ENCODE measurements at regions not wholly inside any gene's neighbourhood (a gene's known extent, or its start where the extent isn't known, plus 50 kb on each side); places are given as distances from the start of the nearest gene placed in this dataset.

- H3K9me3 ChIP-seq (ENCODE audit: control insufficient read depth in 2 of 2, insufficient read depth in 1 of 2, low read depth in 1 of 2, low read length in 1 of 2): no peaks in the 10 kb centered on the region
- WGBS, 2 donors: 51 to 52% methylated on average over 1 of the region's 1 CpG
- H3K27me3 ChIP-seq (ENCODE audit: control insufficient read depth in 1 of 2, insufficient read depth in 2 of 2, low read length in 2 of 2): no peaks in the 10 kb centered on the region
- H3K4me3 ChIP-seq (ENCODE audit: low read depth in 1 of 2, low read length in 2 of 2): no peak overlapping the region
- no peaks in the 10 kb centered on the region for H3K36me3 ChIP-seq (ENCODE audit: control insufficient read depth in 2 of 2, insufficient read depth in 2 of 2, low read length in 1 of 2)
- peaks cover 2 to 3% of the 10 kb centered on the region in 2 donors for H3K4me1 ChIP-seq (ENCODE audit: control insufficient read depth in 2 of 2, insufficient read depth in 2 of 2, low read length in 1 of 2)
- H3K27ac ChIP-seq (ENCODE audit: low read depth in 2 of 2, low read length in 1 of 2): no peak overlapping the region
Measured at GRCh38 chr9:90029386-90029785, 424.6 kb downstream of the GADD45G start.

- no peaks in the 10 kb centered on the region for H3K9me3 ChIP-seq (ENCODE audit: control insufficient read depth in 2 of 2, insufficient read depth in 1 of 2, low read depth in 1 of 2, low read length in 1 of 2)
- no peaks in the 10 kb centered on the region for H3K36me3 ChIP-seq (ENCODE audit: control insufficient read depth in 2 of 2, insufficient read depth in 2 of 2, low read length in 1 of 2)
- 65 to 79% methylated on average over 5 of the region's 5 CpGs for WGBS, 2 donors
- H3K27ac ChIP-seq (ENCODE audit: low read depth in 2 of 2, low read length in 1 of 2): no peak overlapping the region
- H3K4me1 ChIP-seq (ENCODE audit: control insufficient read depth in 2 of 2, insufficient read depth in 2 of 2, low read length in 1 of 2): peaks cover 1 to 2% of the 10 kb centered on the region in 2 donors
- no peak overlapping the region for H3K4me3 ChIP-seq (ENCODE audit: low read depth in 1 of 2, low read length in 2 of 2)
- H3K27me3 ChIP-seq (ENCODE audit: control insufficient read depth in 1 of 2, insufficient read depth in 2 of 2, low read length in 2 of 2): no peaks in the 10 kb centered on the region
Measured at GRCh38 chr9:90029996-90030395, 425.2 kb downstream of the GADD45G start.

GRCh38 chr9:90032296-90033027, 427.6 kb downstream of the GADD45G start:
- WGBS, 2 donors: 56 to 64% methylated on average over 9 of the region's 9 CpGs
- H3K9me3 ChIP-seq (ENCODE audit: control insufficient read depth in 2 of 2, insufficient read depth in 1 of 2, low read depth in 1 of 2, low read length in 1 of 2): no peaks in the 10 kb centered on the region
- no peaks in the 10 kb centered on the region for H3K4me1 ChIP-seq (ENCODE audit: control insufficient read depth in 2 of 2, insufficient read depth in 2 of 2, low read length in 1 of 2)
- no peak overlapping the region for H3K4me3 ChIP-seq (ENCODE audit: low read depth in 1 of 2, low read length in 2 of 2)
- H3K27ac ChIP-seq (ENCODE audit: low read depth in 2 of 2, low read length in 1 of 2): no peak overlapping the region
- H3K27me3 ChIP-seq (ENCODE audit: control insufficient read depth in 1 of 2, insufficient read depth in 2 of 2, low read length in 2 of 2): no peaks in the 10 kb centered on the region
- no peaks in the 10 kb centered on the region for H3K36me3 ChIP-seq (ENCODE audit: control insufficient read depth in 2 of 2, insufficient read depth in 2 of 2, low read length in 1 of 2)

GRCh38 chr9:90033028-90033650, 428.3 kb downstream of the GADD45G start:
- Histone ChIP-seq H3K27me3 (ENCODE audit: control insufficient read depth in 1 of 2, insufficient read depth in 2 of 2, low read length in 2 of 2) (no peaks in the 10 kb centered on the region), H3K4me3 (ENCODE audit: low read depth in 1 of 2, low read length in 2 of 2) (no peak overlapping the region), H3K4me1 (ENCODE audit: control insufficient read depth in 2 of 2, insufficient read depth in 2 of 2, low read length in 1 of 2) (no peaks in the 10 kb centered on the region), H3K36me3 (ENCODE audit: control insufficient read depth in 2 of 2, insufficient read depth in 2 of 2, low read length in 1 of 2) (no peaks in the 10 kb centered on the region), H3K9me3 (ENCODE audit: control insufficient read depth in 2 of 2, insufficient read depth in 1 of 2, low read depth in 1 of 2, low read length in 1 of 2) (no peaks in the 10 kb centered on the region), H3K27ac (ENCODE audit: low read depth in 2 of 2, low read length in 1 of 2) (no peak overlapping the region)
- 94 to 96% methylated on average over 7 of the region's 7 CpGs for WGBS, 2 donors

- no peak overlapping the region for H3K4me3 ChIP-seq (ENCODE audit: low read depth in 1 of 2, low read length in 2 of 2)
- no peak overlapping the region for H3K27ac ChIP-seq (ENCODE audit: low read depth in 2 of 2, low read length in 1 of 2)
- no peaks in the 10 kb centered on the region for H3K9me3 ChIP-seq (ENCODE audit: control insufficient read depth in 2 of 2, insufficient read depth in 1 of 2, low read depth in 1 of 2, low read length in 1 of 2)
- 75 to 82% methylated on average over 5 of the region's 5 CpGs for WGBS, 2 donors
- H3K36me3 ChIP-seq (ENCODE audit: control insufficient read depth in 2 of 2, insufficient read depth in 2 of 2, low read length in 1 of 2): no peaks in the 10 kb centered on the region
- H3K27me3 ChIP-seq (ENCODE audit: control insufficient read depth in 1 of 2, insufficient read depth in 2 of 2, low read length in 2 of 2): no peaks in the 10 kb centered on the region
- H3K4me1 ChIP-seq (ENCODE audit: control insufficient read depth in 2 of 2, insufficient read depth in 2 of 2, low read length in 1 of 2): no peaks in the 10 kb centered on the region
Measured at GRCh38 chr9:90034071-90034470, 429.3 kb downstream of the GADD45G start.

- Histone ChIP-seq H3K36me3 (ENCODE audit: control insufficient read depth in 2 of 2, insufficient read depth in 2 of 2, low read length in 1 of 2) (no peaks in the 10 kb centered on the region), H3K27ac (ENCODE audit: low read depth in 2 of 2, low read length in 1 of 2) (no peak overlapping the region), H3K9me3 (ENCODE audit: control insufficient read depth in 2 of 2, insufficient read depth in 1 of 2, low read depth in 1 of 2, low read length in 1 of 2) (no peaks in the 10 kb centered on the region), H3K4me1 (ENCODE audit: control insufficient read depth in 2 of 2, insufficient read depth in 2 of 2, low read length in 1 of 2) (no peaks in the 10 kb centered on the region), H3K27me3 (ENCODE audit: control insufficient read depth in 1 of 2, insufficient read depth in 2 of 2, low read length in 2 of 2) (no peaks in the 10 kb centered on the region), H3K4me3 (ENCODE audit: low read depth in 1 of 2, low read length in 2 of 2) (no peak overlapping the region)
- WGBS, 2 donors: 80 to 85% methylated on average over 2 of the region's 2 CpGs
Measured at GRCh38 chr9:90035471-90035870, 430.7 kb downstream of the GADD45G start.

- no peaks in the 10 kb centered on the region for H3K9me3 ChIP-seq (ENCODE audit: control insufficient read depth in 2 of 2, insufficient read depth in 1 of 2, low read depth in 1 of 2, low read length in 1 of 2)
- H3K4me3 ChIP-seq (ENCODE audit: low read depth in 1 of 2, low read length in 2 of 2): no peak overlapping the region
- WGBS, 2 donors: 92 to 93% methylated on average over 11 of the region's 11 CpGs
- no peaks in the 10 kb centered on the region for H3K36me3 ChIP-seq (ENCODE audit: control insufficient read depth in 2 of 2, insufficient read depth in 2 of 2, low read length in 1 of 2)
- no peaks in the 10 kb centered on the region for H3K27me3 ChIP-seq (ENCODE audit: control insufficient read depth in 1 of 2, insufficient read depth in 2 of 2, low read length in 2 of 2)
- no peak overlapping the region for H3K27ac ChIP-seq (ENCODE audit: low read depth in 2 of 2, low read length in 1 of 2)
- no peaks in the 10 kb centered on the region for H3K4me1 ChIP-seq (ENCODE audit: control insufficient read depth in 2 of 2, insufficient read depth in 2 of 2, low read length in 1 of 2)
Measured at GRCh38 chr9:90037146-90037797, 432.5 kb downstream of the GADD45G start.

- Histone ChIP-seq H3K4me1 (ENCODE audit: control insufficient read depth in 2 of 2, insufficient read depth in 2 of 2, low read length in 1 of 2) (no peaks in the 10 kb centered on the region), H3K27me3 (ENCODE audit: control insufficient read depth in 1 of 2, insufficient read depth in 2 of 2, low read length in 2 of 2) (no peaks in the 10 kb centered on the region), H3K4me3 (ENCODE audit: low read depth in 1 of 2, low read length in 2 of 2) (no peak overlapping the region), H3K36me3 (ENCODE audit: control insufficient read depth in 2 of 2, insufficient read depth in 2 of 2, low read length in 1 of 2) (no peaks in the 10 kb centered on the region), H3K27ac (ENCODE audit: low read depth in 2 of 2, low read length in 1 of 2) (no peak overlapping the region), H3K9me3 (ENCODE audit: control insufficient read depth in 2 of 2, insufficient read depth in 1 of 2, low read depth in 1 of 2, low read length in 1 of 2) (no peaks in the 10 kb centered on the region)
- WGBS, 2 donors: 82 to 83% methylated on average over 9 of the region's 9 CpGs
Measured at GRCh38 chr9:90038763-90039162, 434.0 kb downstream of the GADD45G start.

GRCh38 chr9:90044263-90044662, 439.5 kb downstream of the GADD45G start:
- Histone ChIP-seq H3K36me3 (ENCODE audit: control insufficient read depth in 2 of 2, insufficient read depth in 2 of 2, low read length in 1 of 2) (no peaks in the 10 kb centered on the region), H3K27ac (ENCODE audit: low read depth in 2 of 2, low read length in 1 of 2) (no peak overlapping the region), H3K27me3 (ENCODE audit: control insufficient read depth in 1 of 2, insufficient read depth in 2 of 2, low read length in 2 of 2) (no peaks in the 10 kb centered on the region), H3K4me1 (ENCODE audit: control insufficient read depth in 2 of 2, insufficient read depth in 2 of 2, low read length in 1 of 2) (no peaks in the 10 kb centered on the region), H3K9me3 (ENCODE audit: control insufficient read depth in 2 of 2, insufficient read depth in 1 of 2, low read depth in 1 of 2, low read length in 1 of 2) (no peaks in the 10 kb centered on the region), H3K4me3 (ENCODE audit: low read depth in 1 of 2, low read length in 2 of 2) (no peak overlapping the region)
- WGBS, 2 donors: 50 to 60% methylated on average over 6 of the region's 6 CpGs
